Stomach (tissue), 8 donors: ENCODE measurements at regions not wholly inside any gene's neighbourhood (a gene's known extent, or its start where the extent isn't known, plus 50 kb on each side); places are given as distances from the start of the nearest gene placed in this dataset.

ENCODE experiments used
- DNase-seq, 2 donors: peaks; one replicate each; pipeline versions ENCODE4 v3.0.0 to v3.0.0-alpha.2; 2013 to 2019
- H3K27ac ChIP-seq, 5 donors: fragments of 200-600 bp in 4 of 5; sonication (generic) in 4 of 5; one replicate each; pipeline ENCODE4 v1.5.1; 2013 to 2019; ENCODE audit warnings: mild to moderate bottlenecking in 1 of 5, moderate library complexity in 1 of 5
- H3K27me3 ChIP-seq, 3 donors: fragments of 200-600 bp; sonication (generic); one replicate each; pipeline ENCODE4 v1.5.1; 2017 to 2019; ENCODE audit warnings: mixed run types in 1 of 3
- H3K36me3 ChIP-seq, 4 donors: fragments of 200-600 bp; sonication (generic); 1 replicate in 3 of 4; 2 replicates in 1 of 4; pipeline ENCODE4 v1.5.1; 2016 to 2019
- H3K4me1 ChIP-seq, 4 donors: fragments of 200-600 bp; sonication (generic); one replicate each; pipeline ENCODE4 v1.5.1; 2016 to 2019
- H3K4me3 ChIP-seq, 4 donors: fragments of 200-600 bp; sonication (generic) in 3 of 4; one replicate each; pipeline ENCODE4 v1.5.1; 2016 to 2019; ENCODE audit warnings: mild to moderate bottlenecking in 1 of 4
- H3K9me3 ChIP-seq, 4 donors: fragments of 200-600 bp; sonication (generic); one replicate each; pipeline ENCODE4 v1.5.1; 2016 to 2019
- EP300 ChIP-seq: sonication (generic); formaldehyde crosslinking; IDR thresholded peaks from one replicate; pipeline ENCODE4 v1.6.1; 2017; ENCODE audit warnings: antibody characterized with exemption
- POLR2A ChIP-seq, 4 donors: fragments of 450-650 bp; IDR thresholded peaks; one replicate each; pipeline ENCODE4 v1.6.1; 2016; ENCODE audit warnings: antibody characterized with exemption in 4 of 4, control low read depth in 2 of 4, mild to moderate bottlenecking in 1 of 4, moderate library complexity in 1 of 4
- POLR2AphosphoS5 ChIP-seq, 3 donors: sonication (generic); formaldehyde crosslinking; IDR thresholded peaks; one replicate each; pipeline ENCODE4 v1.6.1; 2016; ENCODE audit warnings: antibody characterized with exemption in 3 of 3
- WGBS, 5 donors: extraction: QIAGEN DNeasy Blood & Tissue Kit in 3 of 5; methylation state at CpG; one replicate each; pipeline versions ENCODE4 v1.1.5 to v1.1.7; 2013 to 2018; 5-methylcytosine and 5-hydroxymethylcytosine counted together
- intact Hi-C: fragments of 100-400 bp; cut with DNase I; formaldehyde crosslinking; loops from one replicate; pipeline ENCODE4 v1.15.1; 2023; ENCODE audit warnings: low total_unique reads
- TF ChIP-seq, protein P1 (sequence below), 7 experiments: fragments of 450-650 bp in 4 of 7; fragments of 200-600 bp in 3 of 7; sonication (generic) in 3 of 7; IDR thresholded peaks; one replicate each; pipeline ENCODE4 v1.5.1; 2016 to 2019; ENCODE audit warnings: antibody characterized with exemption in 7 of 7, control low read depth in 2 of 7, mild to moderate bottlenecking in 1 of 7
- donor health status: healthy with polysubstance abuse.
- donor health status: Bipolar disorder and iron deficiency.
- donor health status: healthy.

DNA sequence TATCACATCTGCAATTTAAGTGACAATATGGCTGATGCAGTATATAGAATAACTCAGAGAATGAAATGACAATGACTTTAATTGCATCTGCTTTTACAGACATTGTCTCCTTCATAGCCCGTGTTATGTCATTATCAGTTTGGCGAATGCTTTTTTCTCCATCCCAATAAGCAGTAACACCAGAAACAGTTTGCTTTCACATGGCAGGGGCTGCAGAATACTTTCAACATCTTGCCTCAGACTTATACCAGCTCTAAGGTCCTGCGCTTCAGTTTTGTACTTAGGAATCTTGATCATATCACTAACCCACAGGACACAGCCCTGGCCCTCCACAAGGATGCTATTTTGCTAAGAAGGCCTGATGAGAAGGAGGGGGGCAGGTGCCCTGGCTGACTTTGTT, 49.9 kb upstream of the SPESP1 start:
- no peak for TF ChIP-seq POLR2AphosphoS5 (IDR thresholded peaks at IDR 0.05)
- TF ChIP-seq, protein P1, sequence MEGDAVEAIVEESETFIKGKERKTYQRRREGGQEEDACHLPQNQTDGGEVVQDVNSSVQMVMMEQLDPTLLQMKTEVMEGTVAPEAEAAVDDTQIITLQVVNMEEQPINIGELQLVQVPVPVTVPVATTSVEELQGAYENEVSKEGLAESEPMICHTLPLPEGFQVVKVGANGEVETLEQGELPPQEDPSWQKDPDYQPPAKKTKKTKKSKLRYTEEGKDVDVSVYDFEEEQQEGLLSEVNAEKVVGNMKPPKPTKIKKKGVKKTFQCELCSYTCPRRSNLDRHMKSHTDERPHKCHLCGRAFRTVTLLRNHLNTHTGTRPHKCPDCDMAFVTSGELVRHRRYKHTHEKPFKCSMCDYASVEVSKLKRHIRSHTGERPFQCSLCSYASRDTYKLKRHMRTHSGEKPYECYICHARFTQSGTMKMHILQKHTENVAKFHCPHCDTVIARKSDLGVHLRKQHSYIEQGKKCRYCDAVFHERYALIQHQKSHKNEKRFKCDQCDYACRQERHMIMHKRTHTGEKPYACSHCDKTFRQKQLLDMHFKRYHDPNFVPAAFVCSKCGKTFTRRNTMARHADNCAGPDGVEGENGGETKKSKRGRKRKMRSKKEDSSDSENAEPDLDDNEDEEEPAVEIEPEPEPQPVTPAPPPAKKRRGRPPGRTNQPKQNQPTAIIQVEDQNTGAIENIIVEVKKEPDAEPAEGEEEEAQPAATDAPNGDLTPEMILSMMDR (IDR thresholded peaks at IDR 0.05): no peak
- no peak for TF ChIP-seq POLR2A (IDR thresholded peaks at IDR 0.05)
- no peak for TF ChIP-seq EP300
- no peaks in the 10 kb centered on the region for H3K27me3 ChIP-seq
- no peaks in the 10 kb centered on the region for H3K9me3 ChIP-seq
- H3K4me3 ChIP-seq: no peak overlapping the region
- WGBS, 5 donors: 90 to 96% (median 96%) methylated on average over 3 of the region's 3 CpGs
- H3K36me3 ChIP-seq: no peaks in the 10 kb centered on the region
- H3K4me1 ChIP-seq: peaks cover 0 to 14% (median 7%) of the 10 kb centered on the region in 4 donors
- DNase-seq: no peak
- no peak overlapping the region for H3K27ac ChIP-seq
- intact Hi-C loops: no loop called here
